PC-9 (cell line): ENCODE measurements at regions not wholly inside any gene's neighbourhood (a gene's known extent, or its start where the extent isn't known, plus 50 kb on each side); places are given as distances from the start of the nearest gene placed in this dataset.
A peak's percentile ranks its signal among the peaks of the same experiment; 100 is the strongest.

Experiments used
- BruUV-seq: library from RNA; stranded (reverse); fragments of 400-500 nt; replicated peaks from 2 replicates; lab custom pipeline; 2021; lab: Mats Ljungman, UMichigan
- CTCF ChIA-PET: fragments of 300-600 bp; sonication (Branson Sonifier 250); formaldehyde crosslinking; loops from one replicate; lab custom pipeline; 2022; ENCODE audit warnings: antibody characterized with exemption; lab: Charles Lee
- POLR2A ChIA-PET: fragments of 300-600 bp; sonication (Branson Sonifier 250); formaldehyde crosslinking; loops from one replicate; lab custom pipeline; 2022; ENCODE audit warnings: antibody characterized with exemption; ENCODE audit not compliant: unreplicated experiment; lab: Charles Lee
- DNase-seq, 2 experiments: peaks; one replicate each; pipeline versions ENCODE4 v3.0.0 to v3.0.0-alpha.2; 2015 to 2022; ENCODE audit warnings: mixed read lengths in 1 of 2
- H2AFZ ChIP-seq: fragments of 200-600 bp; sonication (generic); 2 replicates; pipeline ENCODE4 v1.8.1; 2017; ENCODE audit warnings: antibody characterized with exemption
- H3F3A ChIP-seq: fragments of 200-600 bp; sonication (generic); 2 replicates; pipeline ENCODE4 v1.8.1; 2017; ENCODE audit warnings: antibody characterized with exemption, mild to moderate bottlenecking, low read depth; ENCODE audit not compliant: insufficient read depth
- H3K27ac ChIP-seq: fragments of 200-600 bp; sonication (generic); 2 replicates; pipeline ENCODE4 v1.6.1; 2016; ENCODE audit warnings: mixed run types
- H3K27me3 ChIP-seq: fragments of 200-600 bp; sonication (generic); 2 replicates; pipeline ENCODE4 v1.6.1; 2016; ENCODE audit warnings: low read depth, mixed run types; ENCODE audit not compliant: insufficient read depth
- H3K36me3 ChIP-seq: fragments of 200-600 bp; sonication (generic); 2 replicates; pipeline ENCODE4 v1.6.1; 2016; ENCODE audit warnings: low read depth, mixed run types
- H3K4me1 ChIP-seq: fragments of 200-600 bp; sonication (generic); replicated peaks from 2 replicates; pipeline ENCODE4 v1.6.1; 2016; ENCODE audit warnings: mixed run types; ENCODE audit not compliant: insufficient read depth
- H3K4me2 ChIP-seq: fragments of 200-600 bp; sonication (generic); 2 replicates; pipeline ENCODE4 v1.6.1; 2017; ENCODE audit warnings: mixed run types
- H3K4me3 ChIP-seq: fragments of 200-600 bp; sonication (generic); 2 replicates; pipeline ENCODE4 v1.6.1; 2016; ENCODE audit warnings: mixed run types
- H3K79me2 ChIP-seq: fragments of 200-600 bp; sonication (generic); 2 replicates; pipeline ENCODE4 v1.6.1; 2017; ENCODE audit warnings: low read depth, mixed run types
- H3K9me2 ChIP-seq: fragments of 200-600 bp; sonication (generic); 2 replicates; pipeline ENCODE4 v1.8.1; 2017; ENCODE audit warnings: mild to moderate bottlenecking; ENCODE audit not compliant: insufficient read depth
- H3K9me3 ChIP-seq: fragments of 200-600 bp; sonication (generic); 2 replicates; pipeline ENCODE4 v1.8.1; 2016; ENCODE audit warnings: low read depth; ENCODE audit not compliant: insufficient read depth
- H4K20me1 ChIP-seq: fragments of 200-600 bp; sonication (generic); 2 replicates; pipeline ENCODE4 v1.8.1; 2017; ENCODE audit not compliant: insufficient read depth
- CTCF ChIP-seq: fragments of 200-600 bp; sonication (generic); conservative IDR thresholded peaks from 2 replicates; pipeline ENCODE4 v1.6.1; 2017; ENCODE audit warnings: mixed run types, antibody characterized with exemption, mild to moderate bottlenecking, moderate library complexity
- EZH2 ChIP-seq: fragments of 200-600 bp; sonication (generic); IDR thresholded peaks from 2 replicates; pipeline ENCODE4 v1.8.0; 2017; ENCODE audit warnings: antibody characterized with exemption, low read depth
- intact Hi-C: fragments of 100-400 bp; cut with micrococcal nuclease; formaldehyde crosslinking; loops from one replicate; pipeline ENCODE4 v1.10.0; 2022; ENCODE audit not compliant: unreplicated experiment

- H3F3A ChIP-seq, result no peaks in the 10 kb centered on the region
- ChIA-PET POLR2A (no interaction called here), CTCF (no interaction called here)
- H3K79me2 ChIP-seq, result no peaks in the 10 kb centered on the region
- no peak for DNase-seq
- no peak overlapping the region for H3K4me2 ChIP-seq
- no TSS peak for BruUV-seq
- no peaks in the 10 kb centered on the region for H3K36me3 ChIP-seq
- H3K27me3 ChIP-seq, result peaks cover 100% of the 10 kb centered on the region
- 0 out of 2 replicates have a peak, but pooled peaks cover 4% of the 10 kb centered on the region for H4K20me1 ChIP-seq
- H3K27ac ChIP-seq, result no peak overlapping the region
- H3K9me2 ChIP-seq, result no peaks in the 10 kb centered on the region
- no peaks in the 10 kb centered on the region for H3K9me3 ChIP-seq
- no peak overlapping the region for H2AFZ ChIP-seq
- intact Hi-C loops, result no loop called here
- TF ChIP-seq EZH2 (no peak), CTCF (no peak)
- H3K4me1 ChIP-seq, result no peaks in the 10 kb centered on the region
- no peak overlapping the region for H3K4me3 ChIP-seq
Observed at GRCh38 chr22:49291169-49291568, 536.5 kb downstream of the BRD1 start.

DNA sequence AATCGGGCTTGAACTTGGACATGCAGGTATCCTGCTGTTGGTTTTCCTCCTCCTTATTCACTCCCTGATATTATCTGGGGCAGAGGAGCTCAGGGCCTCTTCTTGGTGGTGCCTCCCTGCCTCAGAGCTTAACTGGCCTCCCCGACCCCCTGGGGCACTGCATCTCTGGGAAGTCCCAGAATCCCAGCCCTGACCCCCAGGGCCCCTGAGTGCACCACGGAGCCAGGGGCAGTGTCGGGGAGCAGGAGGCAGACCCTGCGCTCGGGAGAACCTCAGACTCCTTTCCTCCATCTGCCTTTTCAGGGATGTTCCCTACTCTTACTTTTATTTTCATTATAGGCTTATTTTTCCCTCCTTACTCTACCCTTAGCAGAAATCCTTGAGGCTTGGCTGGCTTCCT lies 537.0 kb downstream of the BRD1 start:
- H3K79me2 ChIP-seq, result no peaks in the 10 kb centered on the region
- H3K4me1 ChIP-seq, result no peaks in the 10 kb centered on the region
- POLR2A ChIA-PET, result no interaction called here
- H3K9me3 ChIP-seq, result no peaks in the 10 kb centered on the region
- no peak overlapping the region for H3K4me2 ChIP-seq
- no peak for TF ChIP-seq EZH2
- no peak for TF ChIP-seq CTCF
- CTCF ChIA-PET, result no interaction called here
- no peaks in the 10 kb centered on the region for H3K36me3 ChIP-seq
- H3K9me2 ChIP-seq, result no peaks in the 10 kb centered on the region
- H4K20me1 ChIP-seq, result 0 out of 2 replicates have a peak, but pooled peaks cover 4% of the 10 kb centered on the region
- BruUV-seq, result no TSS peak
- no peak for DNase-seq
- H3F3A ChIP-seq, result no peaks in the 10 kb centered on the region
- intact Hi-C loops, result no loop called here
- no peak overlapping the region for H3K27ac ChIP-seq
- H3K27me3 ChIP-seq, result peaks cover 100% of the 10 kb centered on the region
- no peak overlapping the region for H3K4me3 ChIP-seq
- H2AFZ ChIP-seq, result no peak overlapping the region

DNA sequence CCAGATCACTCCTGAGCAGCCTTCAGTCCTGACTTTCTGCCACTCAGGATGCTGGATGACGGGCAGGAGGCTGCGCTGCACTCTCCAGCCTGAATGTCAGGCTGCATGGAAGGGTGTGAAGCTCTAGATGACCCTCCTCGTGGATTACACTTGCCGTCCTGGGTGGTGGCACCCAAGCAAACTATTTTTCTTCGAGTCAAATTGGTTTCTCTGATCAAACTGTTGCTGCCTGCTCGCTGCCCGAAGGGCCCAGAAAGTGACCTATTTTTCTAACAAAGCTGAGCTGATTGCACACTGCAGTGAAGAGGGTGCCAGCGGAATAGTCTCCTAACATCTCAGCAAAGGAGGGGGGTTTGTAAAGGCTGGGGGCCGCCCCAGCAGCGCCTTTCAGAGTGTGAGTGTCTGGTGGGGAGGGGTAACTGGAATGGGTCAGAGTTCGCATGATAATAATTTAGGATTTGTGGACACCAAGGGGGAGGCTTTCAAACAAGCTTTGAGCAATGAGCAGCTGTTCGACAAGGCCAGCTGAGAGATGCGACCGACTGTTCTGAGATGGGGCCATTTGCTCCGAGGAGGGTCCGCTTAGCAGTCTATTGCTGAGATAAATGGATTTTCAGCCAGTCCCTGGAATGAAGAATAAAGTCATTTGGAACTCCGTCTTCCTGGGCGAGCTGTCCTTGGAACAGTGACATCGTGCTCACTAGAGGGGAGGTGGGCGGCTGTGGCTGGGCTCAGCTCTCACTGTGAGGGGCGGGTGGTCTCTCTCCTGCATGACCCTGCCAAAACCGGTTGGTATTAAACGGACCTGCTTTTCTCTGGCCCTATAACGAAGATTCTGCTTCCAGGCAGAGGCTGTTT lies 537.6 kb downstream of the BRD1 start:
- no TSS peak for BruUV-seq
- TF ChIP-seq EZH2 (0 out of 2 replicates have a peak, but pooled peaks have one; percentile 70), CTCF (no peak)
- Histone ChIP-seq H2AFZ (no peak overlapping the region), H3K4me2 (no peak overlapping the region), H3K27me3 (peaks cover 100% of the 10 kb centered on the region), H3K9me2 (no peaks in the 10 kb centered on the region), H3K79me2 (no peaks in the 10 kb centered on the region), H3K36me3 (no peaks in the 10 kb centered on the region), H3F3A (no peaks in the 10 kb centered on the region), H4K20me1 (0 out of 2 replicates have a peak, but pooled peaks cover 4% of the 10 kb centered on the region), H3K4me3 (no peak overlapping the region), H3K9me3 (no peaks in the 10 kb centered on the region), H3K27ac (no peak overlapping the region), H3K4me1 (no peaks in the 10 kb centered on the region)
- ChIA-PET CTCF (interaction anchor here (0.5 kb wide), 1 partner anchor 22 kb away, joined by 3 read pairs; no protein-coding TSS in a partner anchor), POLR2A (no interaction called here)
- no peak for DNase-seq
- intact Hi-C loops, result no loop called here
